ENCODE measurements at regions not wholly inside any gene's neighbourhood (a gene's known extent, or its start where the extent isn't known, plus 50 kb on each side); places are given as distances from the start of the nearest gene placed in this dataset.

- Histone ChIP-seq H3K79me2 (ENCODE audit: control insufficient read depth, insufficient read depth, low read length) (no peaks in the 10 kb centered on the region), H4K20me1 (replicated peaks; ENCODE audit: control insufficient read depth, extremely low read depth, insufficient read depth, low read length) (no peaks in the 10 kb centered on the region), H3K4me3 (replicated peaks in 1 of 3; ENCODE audit: insufficient read depth in 1 of 3, low read depth in 1 of 3, low read length in 3 of 3) (no peak overlapping the region), H3K9me3 (replicated peaks; ENCODE audit: control insufficient read depth, insufficient read depth, low read length) (no peaks in the 10 kb centered on the region), H3K4me1 (ENCODE audit: control insufficient read depth, extremely low read depth, insufficient read depth, low read length) (no peaks in the 10 kb centered on the region), H3K9me1 (replicated peaks; ENCODE audit: control insufficient read depth, extremely low read depth, insufficient read depth, low read length) (no peaks in the 10 kb centered on the region), H3K4me2 (ENCODE audit: insufficient read depth, low read length) (no peak overlapping the region), H3K36me3 (ENCODE audit: control insufficient read depth in 2 of 2, extremely low read depth in 1 of 2, insufficient read depth in 2 of 2, low read length in 2 of 2) (no peaks in the 10 kb centered on the region), H3K27me3 (ENCODE audit: control insufficient read depth in 2 of 2, insufficient read depth in 2 of 2, low read length in 2 of 2) (peaks cover 8 to 18% of the 10 kb centered on the region in 2 experiments), H3K27ac (ENCODE audit: insufficient read depth, low read depth, low read length) (no peak overlapping the region), H2AFZ (ENCODE audit: low read depth, low read length) (no peak overlapping the region), H3K9ac (replicated peaks; ENCODE audit: extremely low read depth, insufficient read depth, low read length) (no peak overlapping the region)
- DNase-seq (ENCODE audit: low read depth, low spot score) (no peak), FAIRE-seq (no peak)
- POLR2A ChIA-PET: no interaction called here
- intact Hi-C loops (cut with micrococcal nuclease): no loop called here
- no TSS peak for BruUV-seq (replicated peaks)
- no peak for TF ChIP-seq EZH2 (IDR thresholded peaks at IDR 0.05; ENCODE audit: borderline replicate concordance, low read depth, low read length, severe bottlenecking)
- no peak for TF ChIP-seq POLR2A (IDR thresholded peaks at IDR 0.05; ENCODE audit: low read depth, low read length)
- TF ChIP-seq FOS (IDR thresholded peaks at IDR 0.05; ENCODE audit: borderline replicate concordance, insufficient read depth, low read length): no peak
- no peak for TF ChIP-seq GATA2 (IDR thresholded peaks at IDR 0.05; ENCODE audit: insufficient read depth, insufficient read length, low read depth, low read length)
- no peak for TF ChIP-seq JUN (IDR thresholded peaks at IDR 0.05; ENCODE audit: borderline replicate concordance, insufficient read depth, insufficient read length, low read depth)
- TF ChIP-seq, protein P1, sequence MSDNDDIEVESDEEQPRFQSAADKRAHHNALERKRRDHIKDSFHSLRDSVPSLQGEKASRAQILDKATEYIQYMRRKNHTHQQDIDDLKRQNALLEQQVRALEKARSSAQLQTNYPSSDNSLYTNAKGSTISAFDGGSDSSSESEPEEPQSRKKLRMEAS (IDR thresholded peaks at IDR 0.05; ENCODE audit: insufficient read depth, insufficient read length): no peak
- TF ChIP-seq, protein P2, sequence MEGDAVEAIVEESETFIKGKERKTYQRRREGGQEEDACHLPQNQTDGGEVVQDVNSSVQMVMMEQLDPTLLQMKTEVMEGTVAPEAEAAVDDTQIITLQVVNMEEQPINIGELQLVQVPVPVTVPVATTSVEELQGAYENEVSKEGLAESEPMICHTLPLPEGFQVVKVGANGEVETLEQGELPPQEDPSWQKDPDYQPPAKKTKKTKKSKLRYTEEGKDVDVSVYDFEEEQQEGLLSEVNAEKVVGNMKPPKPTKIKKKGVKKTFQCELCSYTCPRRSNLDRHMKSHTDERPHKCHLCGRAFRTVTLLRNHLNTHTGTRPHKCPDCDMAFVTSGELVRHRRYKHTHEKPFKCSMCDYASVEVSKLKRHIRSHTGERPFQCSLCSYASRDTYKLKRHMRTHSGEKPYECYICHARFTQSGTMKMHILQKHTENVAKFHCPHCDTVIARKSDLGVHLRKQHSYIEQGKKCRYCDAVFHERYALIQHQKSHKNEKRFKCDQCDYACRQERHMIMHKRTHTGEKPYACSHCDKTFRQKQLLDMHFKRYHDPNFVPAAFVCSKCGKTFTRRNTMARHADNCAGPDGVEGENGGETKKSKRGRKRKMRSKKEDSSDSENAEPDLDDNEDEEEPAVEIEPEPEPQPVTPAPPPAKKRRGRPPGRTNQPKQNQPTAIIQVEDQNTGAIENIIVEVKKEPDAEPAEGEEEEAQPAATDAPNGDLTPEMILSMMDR (IDR thresholded peaks at IDR 0.05; ENCODE audit: extremely low read depth in 1 of 2, insufficient read depth in 1 of 2, low read depth in 1 of 2, low read length in 2 of 2): no peak
- no peak for TF ChIP-seq MYC (IDR thresholded peaks at IDR 0.05; ENCODE audit: low read depth, low read length)
- TF ChIP-seq POLR2AphosphoS5 (IDR thresholded peaks at IDR 0.05; ENCODE audit: insufficient read depth, low read depth, low read length): no peak
- CTCF ChIA-PET: interaction anchor here (1.2 kb wide), 1 partner anchor 193 kb away, joined by 3 read pairs; no protein-coding TSS in a partner anchor
- dilution Hi-C loops (cut with MboI; ENCODE audit: extremely low pct_ligation_motif_present, low sequenced_read_pairs): no loop called here
These were observed 375.1 kb downstream of the SHQ1 start for GRCh38 chr3:72473156-72473555.

Data from endothelial cell of umbilical vein (primary cell).